ENCODE measurements at regions not wholly inside any gene's neighbourhood (a gene's known extent, or its start where the extent isn't known, plus 50 kb on each side); places are given as distances from the start of the nearest gene placed in this dataset.

DNA sequence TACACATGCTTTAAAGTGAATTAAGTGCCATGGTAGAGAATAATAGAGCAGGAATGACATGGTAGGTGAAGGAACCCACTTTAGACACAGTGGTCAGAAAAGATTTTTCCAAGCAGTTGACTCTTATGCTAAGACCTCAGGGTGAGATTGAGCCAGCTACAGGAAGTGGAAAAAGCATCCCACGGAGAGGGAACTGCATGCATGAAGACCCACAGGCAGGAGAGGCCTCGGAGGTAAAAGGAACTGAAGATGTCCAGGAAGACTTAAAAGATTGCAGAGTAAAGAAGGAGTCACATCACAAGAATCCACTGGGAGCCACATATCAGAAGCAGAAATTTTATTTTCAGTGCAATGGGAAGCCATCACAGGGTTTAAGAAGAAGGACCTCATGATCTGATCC is 499.2 kb upstream of the FAM98A start:
- Mint-ChIP-seq H3K27me3 (peaks cover 3% of the 10 kb centered on the region), H3K27ac (no peak overlapping the region), H3K36me3 (ENCODE audit: low read depth) (no peaks in the 10 kb centered on the region), H3K4me3 (no peak overlapping the region), H3K9me3 (no peaks in the 10 kb centered on the region), H3K4me1 (no peaks in the 10 kb centered on the region)
- DNase-seq (no peak), ATAC-seq (no peak)

DNA sequence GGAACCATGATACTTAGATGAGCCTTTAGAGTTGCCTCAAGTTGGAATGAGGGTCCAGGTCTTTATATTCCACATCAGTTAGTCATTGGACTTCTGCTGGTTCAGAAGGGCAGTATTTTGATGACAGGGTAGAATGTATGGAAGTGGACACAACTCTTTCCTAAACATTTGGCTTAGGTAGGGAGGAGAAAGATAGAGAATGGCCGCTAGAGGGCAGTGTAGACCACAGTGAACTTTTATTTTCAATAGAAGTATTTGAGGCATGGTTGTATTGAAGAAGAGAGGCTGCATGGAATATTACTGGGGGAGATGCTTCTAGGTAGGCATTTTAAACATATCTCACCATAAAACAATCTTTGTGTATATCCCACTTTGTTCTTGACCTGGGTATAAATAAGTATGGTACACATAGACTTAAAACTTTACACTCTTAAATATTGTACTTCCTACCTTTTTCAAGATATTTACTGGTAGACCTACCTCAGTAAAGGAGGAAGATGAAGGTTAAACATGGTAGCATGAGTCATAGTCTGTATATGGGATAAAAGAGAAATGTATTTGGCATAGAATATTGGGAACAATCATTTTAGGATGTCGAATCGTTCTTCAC is 497.6 kb upstream of the FAM98A start:
- H3K9me3 Mint-ChIP-seq, result no peaks in the 10 kb centered on the region
- peak; percentile 44 for DNase-seq

DNA sequence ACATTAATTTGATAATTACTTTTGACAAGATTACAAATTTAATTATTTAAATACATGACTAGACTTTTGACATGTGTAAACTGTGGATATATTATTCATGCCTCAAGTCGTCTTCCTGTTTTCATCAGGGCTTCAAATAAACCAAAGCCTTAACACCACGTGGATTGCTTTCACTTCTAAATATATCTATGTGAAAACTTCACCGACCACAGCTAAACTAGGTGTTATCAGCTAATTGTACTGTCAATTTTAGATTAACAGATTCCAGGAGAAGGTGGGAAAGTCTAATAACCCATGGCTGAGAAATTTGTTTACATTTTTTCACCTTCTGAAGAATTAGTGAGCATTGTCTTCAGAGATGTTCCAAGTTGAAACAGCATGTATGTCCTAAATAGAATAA is 494.7 kb upstream of the FAM98A start:
- H3K27me3 Mint-ChIP-seq, result peaks cover 3% of the 10 kb centered on the region
- H3K4me3 Mint-ChIP-seq, result no peak overlapping the region
- no peaks in the 10 kb centered on the region for H3K36me3 Mint-ChIP-seq (ENCODE audit: low read depth)

More for the DNA sequence above, 497.6 kb upstream of the FAM98A start:
- peak; percentile 10 for ATAC-seq
- Mint-ChIP-seq H3K27ac (no peak overlapping the region), H3K4me1 (no peaks in the 10 kb centered on the region), H3K36me3 (ENCODE audit: low read depth) (no peaks in the 10 kb centered on the region), H3K4me3 (no peak overlapping the region), H3K27me3 (peaks cover 3% of the 10 kb centered on the region)

DNA sequence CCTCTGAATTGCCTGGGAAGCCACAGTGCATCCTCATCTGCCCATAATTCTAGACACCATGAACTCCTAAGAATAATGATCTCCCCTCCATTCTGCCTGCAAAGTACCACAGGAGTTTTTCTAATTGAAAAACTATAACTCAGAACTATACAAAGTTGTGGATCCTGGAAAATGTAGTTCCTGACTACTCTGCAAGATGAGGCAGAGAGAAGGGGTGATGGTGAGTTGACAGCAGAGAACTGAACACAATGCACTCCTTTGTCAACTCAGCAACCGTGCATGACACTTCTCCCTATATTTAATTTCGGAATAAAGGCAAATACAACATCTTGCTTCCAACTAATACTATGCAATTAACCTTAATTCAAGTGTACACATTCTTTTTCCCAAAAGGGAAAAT is 471.1 kb upstream of the FAM98A start:
- H3K9me3 Mint-ChIP-seq, result no peaks in the 10 kb centered on the region
- H3K4me1 Mint-ChIP-seq, result no peaks in the 10 kb centered on the region
- no peak overlapping the region for H3K27ac Mint-ChIP-seq
- no peaks in the 10 kb centered on the region for H3K36me3 Mint-ChIP-seq (ENCODE audit: low read depth)
- H3K27me3 Mint-ChIP-seq, result no peaks in the 10 kb centered on the region
- ATAC-seq (no peak), DNase-seq (no peak)
- H3K4me3 Mint-ChIP-seq, result no peak overlapping the region

More for the DNA sequence above, 494.7 kb upstream of the FAM98A start:
- Mint-ChIP-seq H3K9me3 (no peaks in the 10 kb centered on the region), H3K27ac (no peak overlapping the region), H3K4me1 (no peaks in the 10 kb centered on the region)
- DNase-seq, result no peak
- no peak for ATAC-seq

DNA sequence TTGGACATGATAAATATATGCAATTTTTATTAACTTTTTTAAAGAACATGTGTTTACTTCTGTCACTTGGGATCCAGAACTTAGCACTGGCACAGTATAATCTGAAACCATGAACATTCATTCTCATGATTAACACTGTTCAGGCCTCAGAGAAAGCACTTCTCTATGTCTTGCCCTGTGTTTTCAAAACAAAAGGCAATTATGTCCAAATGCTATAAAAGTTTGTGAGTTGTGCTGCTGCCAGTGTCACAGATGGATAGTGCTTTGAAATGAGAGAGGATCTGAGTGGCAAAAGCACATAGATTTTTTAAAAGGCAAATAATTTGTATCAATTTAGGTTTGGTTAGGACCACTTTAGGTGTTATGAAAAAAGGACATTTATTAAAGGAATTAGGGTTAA is 470.5 kb upstream of the FAM98A start:
- no peak for ATAC-seq
- Mint-ChIP-seq H3K36me3 (ENCODE audit: low read depth) (no peaks in the 10 kb centered on the region), H3K27ac (no peak overlapping the region), H3K4me3 (no peak overlapping the region), H3K4me1 (no peaks in the 10 kb centered on the region), H3K9me3 (no peaks in the 10 kb centered on the region), H3K27me3 (no peaks in the 10 kb centered on the region)
- no peak for DNase-seq

DNA sequence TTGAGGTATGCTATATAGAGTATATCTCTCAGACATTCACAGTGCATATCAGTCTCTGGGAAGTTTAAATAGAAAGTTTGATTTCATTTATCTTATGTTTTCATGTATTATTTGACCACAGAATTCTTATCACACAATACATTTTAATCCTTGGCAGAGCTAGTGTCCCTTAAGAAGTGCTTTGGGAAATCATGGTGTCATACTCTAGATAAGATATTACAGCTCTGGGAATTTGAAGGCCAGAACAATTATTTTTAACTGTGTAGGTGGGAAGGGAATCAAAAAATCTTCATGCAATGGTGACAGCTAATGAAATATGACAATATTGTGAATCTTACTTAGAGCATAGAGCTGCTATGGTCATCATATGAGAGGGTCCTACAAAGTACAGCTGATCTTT is 451.3 kb upstream of the FAM98A start:
- Mint-ChIP-seq H3K9me3 (peaks cover 3% of the 10 kb centered on the region), H3K4me1 (no peaks in the 10 kb centered on the region), H3K36me3 (ENCODE audit: low read depth) (no peaks in the 10 kb centered on the region), H3K27ac (no peak overlapping the region), H3K4me3 (no peak overlapping the region), H3K27me3 (no peaks in the 10 kb centered on the region)
- DNase-seq, result no peak
- ATAC-seq, result no peak

DNA sequence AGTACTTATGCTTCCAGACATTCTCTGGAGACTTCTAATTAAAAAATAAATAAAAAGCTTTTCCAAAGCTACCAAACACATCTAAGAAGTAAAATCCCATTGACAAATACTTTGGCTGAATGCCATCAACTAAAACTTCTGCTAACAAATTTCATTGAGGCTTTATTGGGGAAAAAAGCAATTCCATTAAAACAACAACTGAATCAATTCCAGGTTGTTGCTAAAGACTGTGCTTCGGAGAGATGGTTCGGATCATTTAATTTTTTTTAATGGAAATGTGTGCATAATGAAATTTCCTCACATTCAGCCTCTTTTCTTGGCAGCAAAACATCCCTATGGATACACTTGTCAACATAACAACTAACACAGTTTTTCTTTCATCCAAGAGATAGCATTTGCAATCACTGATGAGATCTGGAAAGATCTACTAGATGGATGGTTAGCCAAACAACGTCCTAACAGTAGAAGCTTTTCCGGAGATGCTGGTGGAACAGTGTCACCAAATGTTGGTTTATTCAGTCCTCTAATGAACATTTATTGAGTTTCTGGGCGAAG is 446.1 kb upstream of the FAM98A start:
- Mint-ChIP-seq H3K9me3 (peaks cover 5% of the 10 kb centered on the region), H3K4me3 (no peak overlapping the region), H3K27me3 (no peaks in the 10 kb centered on the region), H3K4me1 (no peaks in the 10 kb centered on the region), H3K36me3 (ENCODE audit: low read depth) (no peaks in the 10 kb centered on the region), H3K27ac (no peak overlapping the region)
- DNase-seq, result no peak
- no peak for ATAC-seq

DNA sequence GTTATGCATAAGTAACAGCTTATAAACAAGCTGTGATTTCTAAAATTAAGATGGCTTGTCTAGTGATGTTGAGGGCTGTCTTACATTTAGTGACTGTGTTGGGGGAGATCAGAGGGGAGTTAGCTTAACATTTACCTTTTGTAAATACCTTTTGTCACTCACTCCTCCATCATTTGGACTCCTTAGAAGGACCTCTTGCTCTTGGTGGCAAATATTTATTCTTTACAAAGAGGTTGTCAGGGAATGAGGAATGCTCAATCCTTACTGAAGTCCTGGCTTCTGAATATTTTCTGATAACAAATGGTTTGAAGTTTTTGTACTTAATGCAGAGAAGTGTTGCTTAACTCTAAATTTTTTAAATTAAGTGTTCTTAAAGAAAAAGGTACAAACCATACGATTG is 438.8 kb upstream of the FAM98A start:
- Mint-ChIP-seq H3K9me3 (peaks cover 5% of the 10 kb centered on the region), H3K27me3 (no peaks in the 10 kb centered on the region)
- no peak for ATAC-seq

DNA sequence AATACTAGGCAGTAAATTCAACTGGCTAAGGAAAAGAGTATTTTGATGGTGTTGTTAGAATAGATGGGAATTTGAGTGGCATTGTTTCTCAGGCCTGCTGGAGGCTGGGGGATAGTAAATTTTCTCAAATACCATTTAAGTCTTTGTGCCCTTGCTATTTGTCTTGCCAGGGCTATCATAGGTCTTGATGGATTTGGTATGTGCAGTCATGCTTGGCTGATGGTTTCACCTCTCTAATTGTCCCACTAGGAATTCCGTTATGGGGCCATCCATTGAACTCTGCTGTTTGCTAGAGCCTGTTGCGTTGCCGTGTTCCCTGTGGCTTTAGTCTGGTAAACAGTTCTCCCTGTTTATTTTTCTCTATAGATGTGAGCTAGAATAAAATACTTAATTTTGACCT is 438.1 kb upstream of the FAM98A start:
- no peak overlapping the region for H3K27ac Mint-ChIP-seq

More for the DNA sequence above, 438.8 kb upstream of the FAM98A start:
- no peak overlapping the region for H3K27ac Mint-ChIP-seq
- DNase-seq, result no peak
- no peak overlapping the region for H3K4me3 Mint-ChIP-seq
- H3K4me1 Mint-ChIP-seq, result no peaks in the 10 kb centered on the region
- no peaks in the 10 kb centered on the region for H3K36me3 Mint-ChIP-seq (ENCODE audit: low read depth)

DNA sequence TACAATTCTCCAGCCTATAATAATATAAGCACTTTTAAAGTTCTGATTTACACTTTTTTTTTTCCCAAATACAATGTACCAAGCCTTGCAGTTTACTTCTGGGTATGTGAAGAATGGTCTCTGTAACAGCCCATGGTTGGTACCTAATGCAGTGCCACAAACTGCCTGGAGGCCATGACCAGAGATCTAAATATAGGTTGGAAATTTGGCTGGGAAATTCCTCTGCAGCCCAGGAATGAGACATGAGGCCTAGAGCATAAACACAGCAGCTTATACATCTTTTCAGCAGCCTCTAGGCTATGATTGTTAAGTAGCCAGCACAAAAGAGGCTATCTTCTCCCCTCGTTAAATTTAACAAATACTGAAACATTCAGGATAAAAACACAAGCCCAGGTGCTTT is 432.0 kb upstream of the FAM98A start:
- no peak overlapping the region for H3K4me3 Mint-ChIP-seq
- H3K9me3 Mint-ChIP-seq, result no peaks in the 10 kb centered on the region
- DNase-seq (no peak), ATAC-seq (no peak)
- no peaks in the 10 kb centered on the region for H3K4me1 Mint-ChIP-seq
- peaks cover 1% of the 10 kb centered on the region for H3K27me3 Mint-ChIP-seq
- H3K36me3 Mint-ChIP-seq (ENCODE audit: low read depth), result no peaks in the 10 kb centered on the region
- H3K27ac Mint-ChIP-seq, result no peak overlapping the region

More for the DNA sequence above, 438.1 kb upstream of the FAM98A start:
- Mint-ChIP-seq H3K4me1 (no peaks in the 10 kb centered on the region), H3K36me3 (ENCODE audit: low read depth) (no peaks in the 10 kb centered on the region), H3K9me3 (peaks cover 5% of the 10 kb centered on the region), H3K4me3 (no peak overlapping the region), H3K27me3 (no peaks in the 10 kb centered on the region)
- no peak for DNase-seq
- no peak for ATAC-seq

DNA sequence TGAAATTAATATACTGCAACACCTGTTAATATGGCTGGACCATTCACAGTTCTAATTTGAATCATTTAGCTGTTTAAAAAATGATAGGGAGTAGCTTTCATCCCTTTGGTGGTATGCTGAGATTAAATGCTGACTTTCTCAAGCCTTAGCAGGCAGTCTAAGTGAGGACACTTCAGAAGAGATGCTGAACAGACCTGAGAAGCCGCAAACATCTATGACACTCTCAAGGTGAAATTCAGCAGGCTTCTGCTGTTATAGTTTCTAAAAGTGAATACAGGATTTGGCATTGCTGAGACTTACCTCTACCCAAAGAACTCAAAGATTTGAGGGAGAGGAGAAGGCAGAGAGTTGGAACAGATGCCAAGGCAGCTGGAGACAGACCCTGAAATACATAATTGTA is 431.2 kb upstream of the FAM98A start:
- H3K4me1 Mint-ChIP-seq, result no peaks in the 10 kb centered on the region
- ATAC-seq (no peak), DNase-seq (no peak)
- no peaks in the 10 kb centered on the region for H3K36me3 Mint-ChIP-seq (ENCODE audit: low read depth)
- no peak overlapping the region for H3K4me3 Mint-ChIP-seq
- no peak overlapping the region for H3K27ac Mint-ChIP-seq
- H3K27me3 Mint-ChIP-seq, result peaks cover 1% of the 10 kb centered on the region
- no peaks in the 10 kb centered on the region for H3K9me3 Mint-ChIP-seq

DNA sequence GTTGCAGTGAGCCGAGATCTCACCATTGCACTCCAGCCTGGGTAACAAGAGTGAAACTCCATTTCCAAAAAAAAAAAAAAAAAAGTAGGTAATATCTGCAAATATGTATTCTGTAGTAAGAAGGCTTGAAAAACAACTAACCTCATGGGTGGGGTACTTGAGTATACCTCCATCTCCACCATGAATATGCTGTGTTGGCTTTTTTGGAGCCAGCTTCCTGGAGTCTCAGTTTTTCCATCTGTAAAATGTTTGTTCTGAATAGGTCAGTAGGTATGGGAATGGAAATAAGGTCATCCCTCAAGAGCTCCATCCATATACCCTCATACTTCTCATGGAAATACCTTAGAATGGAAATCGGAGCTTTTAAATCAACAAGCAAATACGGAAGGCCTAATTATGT is 430.0 kb upstream of the FAM98A start:
- no peaks in the 10 kb centered on the region for H3K9me3 Mint-ChIP-seq
- H3K27ac Mint-ChIP-seq, result no peak overlapping the region
- DNase-seq (no peak), ATAC-seq (no peak)
- no peaks in the 10 kb centered on the region for H3K36me3 Mint-ChIP-seq (ENCODE audit: low read depth)
- peaks cover 1% of the 10 kb centered on the region for H3K27me3 Mint-ChIP-seq
- H3K4me1 Mint-ChIP-seq, result no peaks in the 10 kb centered on the region
- H3K4me3 Mint-ChIP-seq, result no peak overlapping the region

DNA sequence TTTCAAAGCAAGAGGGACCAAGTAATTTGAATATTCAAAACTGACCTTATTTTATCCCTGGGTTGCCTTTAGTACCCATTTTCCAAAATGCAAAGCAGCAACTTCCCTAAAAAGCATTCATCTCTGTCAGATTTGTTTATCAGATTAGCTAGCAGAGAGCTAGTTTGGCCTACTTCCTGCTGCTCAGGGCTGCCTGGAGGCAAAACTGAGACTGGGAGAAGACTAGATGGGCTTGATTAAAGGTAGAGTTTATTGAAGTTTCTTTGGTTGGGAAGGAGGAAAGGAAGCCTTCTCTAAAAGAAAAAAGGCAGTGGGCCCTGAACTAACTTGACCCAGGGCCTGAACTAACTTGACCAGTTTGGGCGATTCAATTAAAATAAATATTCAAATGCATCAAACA is 426.1 kb upstream of the FAM98A start:
- no peaks in the 10 kb centered on the region for H3K4me1 Mint-ChIP-seq

DNA sequence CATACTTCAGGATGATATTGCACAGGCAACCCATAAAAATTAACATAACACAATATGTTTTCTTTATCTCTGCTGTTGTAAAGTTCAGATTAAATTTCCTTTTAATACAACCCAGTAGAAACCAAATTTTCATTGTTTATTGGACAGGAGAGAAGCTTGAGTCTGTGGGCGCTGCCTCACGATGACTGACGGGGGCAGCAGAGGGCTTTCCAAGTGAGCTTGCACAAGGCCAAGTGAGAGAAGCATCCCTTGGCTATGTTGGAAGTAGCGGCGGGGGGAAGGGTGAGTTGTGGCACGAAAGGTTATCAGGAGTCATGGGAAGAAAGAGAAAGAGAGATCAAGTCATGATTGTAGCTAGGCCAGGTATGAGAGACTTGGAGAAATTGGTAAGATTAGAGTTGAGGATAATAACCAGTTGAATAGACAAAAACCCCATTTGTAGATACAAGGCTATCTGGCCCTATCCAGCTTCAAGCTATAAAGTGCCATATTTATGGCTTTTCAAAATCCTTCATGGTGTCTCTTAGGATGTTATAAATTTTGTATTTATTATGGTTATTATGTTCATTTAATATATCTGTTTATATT is 413.7 kb upstream of the FAM98A start:
- peaks cover 3% of the 10 kb centered on the region for H3K27me3 Mint-ChIP-seq
- no peak overlapping the region for H3K27ac Mint-ChIP-seq
- no peak overlapping the region for H3K4me3 Mint-ChIP-seq
- DNase-seq (peak; percentile 18), ATAC-seq (no peak)
- H3K4me1 Mint-ChIP-seq, result no peaks in the 10 kb centered on the region
- no peaks in the 10 kb centered on the region for H3K36me3 Mint-ChIP-seq (ENCODE audit: low read depth)
- peaks cover 4% of the 10 kb centered on the region for H3K9me3 Mint-ChIP-seq

More for the DNA sequence above, 426.1 kb upstream of the FAM98A start:
- H3K4me3 Mint-ChIP-seq, result no peak overlapping the region
- no peak for DNase-seq
- H3K27ac Mint-ChIP-seq, result no peak overlapping the region
- H3K36me3 Mint-ChIP-seq (ENCODE audit: low read depth), result no peaks in the 10 kb centered on the region
- ATAC-seq, result no peak
- H3K9me3 Mint-ChIP-seq, result no peaks in the 10 kb centered on the region
- peaks cover 1% of the 10 kb centered on the region for H3K27me3 Mint-ChIP-seq

DNA sequence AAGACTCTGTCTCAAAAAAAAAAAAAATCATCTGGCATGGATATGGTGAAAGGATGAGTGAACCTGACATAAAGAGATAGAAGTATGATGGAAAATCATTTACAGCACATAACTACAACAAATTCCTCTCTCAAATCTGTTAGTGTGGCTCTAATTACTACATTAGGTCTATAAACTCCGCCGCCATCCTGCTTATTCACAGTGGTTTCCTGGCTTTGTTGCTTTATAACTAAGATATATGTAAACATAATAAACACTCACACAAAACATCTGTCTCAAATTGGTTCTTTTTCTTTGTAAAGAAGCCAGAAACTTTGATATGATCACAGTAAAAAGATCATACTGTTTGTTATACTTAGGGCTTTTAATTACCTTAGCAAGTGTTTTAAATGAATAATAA is 412.6 kb upstream of the FAM98A start:
- H3K4me1 Mint-ChIP-seq, result no peaks in the 10 kb centered on the region
- ATAC-seq (no peak), DNase-seq (no peak)
- peaks cover 4% of the 10 kb centered on the region for H3K9me3 Mint-ChIP-seq
- no peak overlapping the region for H3K27ac Mint-ChIP-seq
- no peak overlapping the region for H3K4me3 Mint-ChIP-seq
- no peaks in the 10 kb centered on the region for H3K36me3 Mint-ChIP-seq (ENCODE audit: low read depth)
- H3K27me3 Mint-ChIP-seq, result peaks cover 3% of the 10 kb centered on the region
